Spleen (tissue), 11 donors: ENCODE measurements at regions not wholly inside any gene's neighbourhood (a gene's known extent, or its start where the extent isn't known, plus 50 kb on each side); places are given as distances from the start of the nearest gene placed in this dataset.

Experiments used
- DNase-seq: peaks from one replicate; pipeline ENCODE4 v3.0.0-alpha.2; 2020
- H3K27ac ChIP-seq, 8 donors: fragments of 200-600 bp; sonication (generic) in 7 of 8; 1 replicate in 4 of 8; 2 replicates in 4 of 8; pipeline versions ENCODE4 v1.5.0 to v1.8.0; 2016 to 2021; ENCODE audit warnings: inconsistent platforms in 4 of 8, mild to moderate bottlenecking in 4 of 8, moderate library complexity in 1 of 8
- H3K27me3 ChIP-seq, 7 donors: fragments of 200-600 bp; sonication (generic) in 6 of 7; replicated peaks in 1 of 7; 1 replicate in 4 of 7; 2 replicates in 3 of 7; pipeline versions ENCODE4 v1.5.0 to v1.8.0; 2016 to 2021; ENCODE audit warnings: inconsistent platforms in 3 of 7, mild to moderate bottlenecking in 1 of 7
- H3K36me3 ChIP-seq, 6 donors: fragments of 200-600 bp; sonication (generic) in 5 of 6; 1 replicate in 4 of 6; 2 replicates in 2 of 6; pipeline versions ENCODE4 v1.5.0 to v1.8.0; 2016 to 2021; ENCODE audit warnings: inconsistent platforms in 2 of 6
- H3K4me1 ChIP-seq, 6 donors: fragments of 200-600 bp; sonication (generic) in 5 of 6; 1 replicate in 3 of 6; 2 replicates in 3 of 6; pipeline versions ENCODE4 v1.5.0 to v1.8.0; 2016 to 2021; ENCODE audit warnings: inconsistent platforms in 3 of 6
- H3K4me3 ChIP-seq, 8 donors: fragments of 200-600 bp; sonication (generic) in 7 of 8; 1 replicate in 4 of 8; 2 replicates in 4 of 8; pipeline versions ENCODE4 v1.5.0 to v1.8.0; 2016 to 2021; ENCODE audit warnings: inconsistent platforms in 4 of 8, mild to moderate bottlenecking in 4 of 8, moderate library complexity in 2 of 8
- H3K9me3 ChIP-seq, 8 donors: fragments of 200-600 bp; sonication (generic) in 7 of 8; 1 replicate in 4 of 8; 2 replicates in 4 of 8; pipeline versions ENCODE4 v1.5.0 to v1.8.0; 2016 to 2021; ENCODE audit warnings: inconsistent platforms in 4 of 8
- POLR2A ChIP-seq, 3 donors: fragments of 450-650 bp; IDR thresholded peaks; one replicate each; pipeline ENCODE4 v1.5.1; 2017; ENCODE audit warnings: antibody characterized with exemption in 3 of 3, mild to moderate bottlenecking in 1 of 3
- POLR2AphosphoS5 ChIP-seq, 3 donors: sonication (generic); formaldehyde crosslinking; IDR thresholded peaks; one replicate each; pipeline ENCODE4 v1.5.1; 2017; ENCODE audit warnings: antibody characterized with exemption in 3 of 3
- WGBS, 5 donors: extraction: QIAGEN DNeasy Blood & Tissue Kit in 3 of 5; methylation state at CpG; one replicate each; pipeline versions ENCODE4 v1.1.5 to v1.1.7; 2013 to 2018; 5-methylcytosine and 5-hydroxymethylcytosine counted together
- intact Hi-C: fragments of 100-400 bp; cut with DNase I; formaldehyde crosslinking; loops from one replicate; pipeline ENCODE4 v1.15.0; 2023; ENCODE audit warnings: low total_unique reads
- TF ChIP-seq, protein P1 (sequence below), 11 experiments: fragments of 200-600 bp in 7 of 11; fragments of 450-650 bp in 4 of 11; sonication (generic) in 4 of 11; IDR thresholded peaks in 8 of 11; conservative IDR thresholded peaks in 3 of 11; 1 replicate in 7 of 11; 2 replicates in 4 of 11; pipeline versions ENCODE4 v1.4.0 to v1.8.0; 2016 to 2021; ENCODE audit warnings: antibody characterized with exemption in 11 of 11, inconsistent platforms in 4 of 11, mild to moderate bottlenecking in 1 of 11
- donor health status: healthy with polysubstance abuse.
- donor health status: DM: no; HTN: no; CAD: no; lungs with moderate emphysema.
- donor health status: DM: no; HTN: no; CAD: no.
- donor health status: Bipolar disorder and iron deficiency.
- donor health status: healthy.
- donor health status: DM: no; HTN: no; CAD: no.
- donor health status: DM: yes; HTN: yes; CAD: no.

DNA sequence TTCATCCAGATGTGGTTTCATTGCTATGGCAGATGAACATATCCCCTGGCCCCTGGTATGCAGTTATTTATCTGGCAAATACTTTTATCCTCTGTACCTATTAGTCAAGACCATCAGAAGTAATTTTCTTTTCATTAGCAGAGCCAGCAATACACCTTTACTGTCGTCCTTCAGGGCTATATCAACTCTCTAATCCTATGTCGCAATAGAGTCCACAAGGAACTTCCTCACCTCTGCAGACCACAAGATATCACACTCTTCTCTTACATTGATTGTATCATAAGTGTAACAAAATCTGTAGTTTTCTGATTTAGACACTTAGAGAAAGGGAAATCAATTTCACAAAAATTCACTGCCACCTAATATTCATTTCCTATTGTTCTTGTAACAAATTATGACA, 252.9 kb upstream of the DCC start:
- no peaks in the 10 kb centered on the region for H3K4me1 ChIP-seq
- DNase-seq = no peak
- TF ChIP-seq, protein P1, sequence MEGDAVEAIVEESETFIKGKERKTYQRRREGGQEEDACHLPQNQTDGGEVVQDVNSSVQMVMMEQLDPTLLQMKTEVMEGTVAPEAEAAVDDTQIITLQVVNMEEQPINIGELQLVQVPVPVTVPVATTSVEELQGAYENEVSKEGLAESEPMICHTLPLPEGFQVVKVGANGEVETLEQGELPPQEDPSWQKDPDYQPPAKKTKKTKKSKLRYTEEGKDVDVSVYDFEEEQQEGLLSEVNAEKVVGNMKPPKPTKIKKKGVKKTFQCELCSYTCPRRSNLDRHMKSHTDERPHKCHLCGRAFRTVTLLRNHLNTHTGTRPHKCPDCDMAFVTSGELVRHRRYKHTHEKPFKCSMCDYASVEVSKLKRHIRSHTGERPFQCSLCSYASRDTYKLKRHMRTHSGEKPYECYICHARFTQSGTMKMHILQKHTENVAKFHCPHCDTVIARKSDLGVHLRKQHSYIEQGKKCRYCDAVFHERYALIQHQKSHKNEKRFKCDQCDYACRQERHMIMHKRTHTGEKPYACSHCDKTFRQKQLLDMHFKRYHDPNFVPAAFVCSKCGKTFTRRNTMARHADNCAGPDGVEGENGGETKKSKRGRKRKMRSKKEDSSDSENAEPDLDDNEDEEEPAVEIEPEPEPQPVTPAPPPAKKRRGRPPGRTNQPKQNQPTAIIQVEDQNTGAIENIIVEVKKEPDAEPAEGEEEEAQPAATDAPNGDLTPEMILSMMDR (IDR thresholded peaks at IDR 0.05 in 8 of 11, conservative IDR thresholded peaks at IDR 0.05 in 3 of 11) = no peak
- TF ChIP-seq POLR2A (IDR thresholded peaks at IDR 0.05) = no peak
- TF ChIP-seq POLR2AphosphoS5 (IDR thresholded peaks at IDR 0.05) = no peak
- 66 to 84% (median 71%) methylated on average over 2 of the region's 2 CpGs for WGBS, 5 donors
- no peak overlapping the region for H3K4me3 ChIP-seq
- no peaks in the 10 kb centered on the region for H3K36me3 ChIP-seq
- H3K27me3 ChIP-seq = no peaks in the 10 kb centered on the region
- intact Hi-C loops = no loop called here
- H3K27ac ChIP-seq = no peak overlapping the region
- H3K9me3 ChIP-seq = no peaks in the 10 kb centered on the region

DNA sequence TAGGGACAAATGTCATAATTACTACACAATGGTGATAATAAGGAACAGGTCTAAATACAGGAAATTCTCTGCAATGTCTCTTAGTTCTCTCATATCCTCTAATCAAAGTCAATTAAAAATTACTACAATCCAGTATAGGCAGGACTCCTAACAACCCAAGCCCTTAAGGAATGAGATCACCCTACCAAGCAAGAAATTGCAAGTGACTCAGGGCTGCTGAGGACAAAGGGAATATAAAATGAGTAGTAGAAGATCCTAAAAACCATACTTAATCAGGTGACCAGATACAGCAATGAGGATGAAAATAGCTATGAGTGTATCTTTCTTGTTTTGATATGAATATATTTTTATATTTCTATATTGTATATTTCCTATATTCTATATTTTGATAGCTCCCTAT, 250.0 kb upstream of the DCC start:
- intact Hi-C loops = no loop called here
- H3K9me3 ChIP-seq = no peaks in the 10 kb centered on the region

GRCh38 chr18:52093171-52093570, 246.8 kb upstream of the DCC start:
- Histone ChIP-seq H3K27me3 (no peaks in the 10 kb centered on the region), H3K9me3 (peaks cover 0 to 6% (median 3%) of the 10 kb centered on the region in 8 donors), H3K36me3 (no peaks in the 10 kb centered on the region), H3K27ac (no peak overlapping the region), H3K4me3 (no peak overlapping the region), H3K4me1 (no peaks in the 10 kb centered on the region)
- intact Hi-C loops = no loop called here
- 82 to 96% (median 85%) methylated on average over 1 of the region's 1 CpG for WGBS, 5 donors
- no peak for TF ChIP-seq POLR2A (IDR thresholded peaks at IDR 0.05)
- TF ChIP-seq, protein P1 (IDR thresholded peaks at IDR 0.05 in 8 of 11, conservative IDR thresholded peaks at IDR 0.05 in 3 of 11) = no peak
- TF ChIP-seq POLR2AphosphoS5 (IDR thresholded peaks at IDR 0.05) = no peak
- DNase-seq = no peak

More for the DNA sequence above, 250.0 kb upstream of the DCC start:
- H3K36me3 ChIP-seq = no peaks in the 10 kb centered on the region
- no peak overlapping the region for H3K27ac ChIP-seq
- H3K4me1 ChIP-seq = no peaks in the 10 kb centered on the region
- no peak for TF ChIP-seq POLR2AphosphoS5 (IDR thresholded peaks at IDR 0.05)
- no peak for TF ChIP-seq POLR2A (IDR thresholded peaks at IDR 0.05)
- TF ChIP-seq, protein P1 (IDR thresholded peaks at IDR 0.05 in 8 of 11, conservative IDR thresholded peaks at IDR 0.05 in 3 of 11) = no peak
- no peak overlapping the region for H3K4me3 ChIP-seq
- H3K27me3 ChIP-seq = no peaks in the 10 kb centered on the region
- DNase-seq = no peak

DNA sequence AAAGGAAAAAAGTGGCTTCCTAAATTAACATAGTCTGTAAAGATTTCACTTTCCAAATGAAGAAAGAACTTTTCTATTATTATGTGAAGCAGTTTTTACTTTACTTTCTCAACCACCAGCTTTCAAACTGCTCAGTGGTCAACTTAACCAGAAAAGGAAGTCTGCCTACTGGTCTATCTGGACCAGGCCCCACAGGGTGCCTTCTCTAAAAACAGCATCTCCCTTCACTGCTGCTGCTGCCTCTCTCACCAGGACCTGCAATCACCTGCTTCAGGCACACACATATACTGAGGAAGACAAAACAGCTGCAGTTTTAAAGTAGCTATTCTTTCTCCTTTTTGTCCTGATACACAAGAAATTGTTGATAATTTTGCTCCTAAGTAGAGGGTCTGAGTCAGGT, 221.3 kb upstream of the DCC start:
- intact Hi-C loops = no loop called here
- H3K4me3 ChIP-seq = no peak overlapping the region
- TF ChIP-seq, protein P1 (IDR thresholded peaks at IDR 0.05 in 8 of 11, conservative IDR thresholded peaks at IDR 0.05 in 3 of 11) = no peak
- TF ChIP-seq POLR2A (IDR thresholded peaks at IDR 0.05) = no peak
- TF ChIP-seq POLR2AphosphoS5 (IDR thresholded peaks at IDR 0.05) = no peak
- DNase-seq = no peak
- H3K27me3 ChIP-seq = no peaks in the 10 kb centered on the region
- H3K9me3 ChIP-seq = no peaks in the 10 kb centered on the region
- no peaks in the 10 kb centered on the region for H3K4me1 ChIP-seq
- H3K27ac ChIP-seq = no peak overlapping the region
- no peaks in the 10 kb centered on the region for H3K36me3 ChIP-seq
